ENCODE measurements at regions not wholly inside any gene's neighbourhood (a gene's known extent, or its start where the extent isn't known, plus 50 kb on each side); places are given as distances from the start of the nearest gene placed in this dataset.
"Not testable (repeated sequence)": the region's sequence is repeated elsewhere in the genome, so short reads cannot be mapped to it uniquely, and the experiment has no call there.

GRCh38 chr19:32068793-32069192, 276.6 kb upstream of the ZNF507 start:
- Histone ChIP-seq H3K27me3 (ENCODE audit: control insufficient read depth in 1 of 2, insufficient read depth in 2 of 2, low read length in 2 of 2) (no peaks in the 10 kb centered on the region), H3K9me3 (ENCODE audit: control insufficient read depth in 2 of 2, insufficient read depth in 1 of 2, low read depth in 1 of 2, low read length in 1 of 2) (peaks cover 0 to 2% of the 10 kb centered on the region in 2 donors), H3K27ac (ENCODE audit: low read depth in 2 of 2, low read length in 1 of 2) (no peak overlapping the region), H3K4me1 (ENCODE audit: control insufficient read depth in 2 of 2, insufficient read depth in 2 of 2, low read length in 1 of 2) (no peaks in the 10 kb centered on the region), H3K36me3 (ENCODE audit: control insufficient read depth in 2 of 2, insufficient read depth in 2 of 2, low read length in 1 of 2) (no peaks in the 10 kb centered on the region), H3K4me3 (ENCODE audit: low read depth in 1 of 2, low read length in 2 of 2) (no peak overlapping the region)
- 39 to 40% methylated on average over 7 of the region's 7 CpGs for WGBS, 2 donors

DNA sequence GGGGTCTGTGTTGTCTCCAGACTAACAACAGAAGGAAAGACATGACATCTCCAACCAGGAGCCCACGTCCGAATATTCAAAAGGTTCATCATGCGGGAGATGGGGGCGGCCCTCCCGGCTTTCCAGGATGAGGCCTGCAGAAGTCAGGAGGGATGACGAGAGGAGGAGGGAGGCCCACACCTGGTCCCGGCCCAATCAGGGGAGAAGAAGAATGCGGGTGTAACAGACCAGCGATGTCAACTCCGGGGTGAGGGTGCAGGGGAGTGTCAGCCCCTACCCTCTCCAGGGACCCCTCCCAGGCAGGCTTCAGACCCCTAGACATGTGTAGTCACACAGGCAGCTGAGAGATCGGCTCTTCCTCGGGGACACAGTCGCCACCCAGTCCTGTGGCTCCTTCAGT, 275.3 kb upstream of the ZNF507 start:
- WGBS, 2 donors, result 86 to 87% methylated on average over 13 of the region's 13 CpGs
- Histone ChIP-seq H3K9me3 (ENCODE audit: control insufficient read depth in 2 of 2, insufficient read depth in 1 of 2, low read depth in 1 of 2, low read length in 1 of 2) (peaks cover 0 to 2% of the 10 kb centered on the region in 2 donors), H3K36me3 (ENCODE audit: control insufficient read depth in 2 of 2, insufficient read depth in 2 of 2, low read length in 1 of 2) (no peaks in the 10 kb centered on the region), H3K27ac (ENCODE audit: low read depth in 2 of 2, low read length in 1 of 2) (no peak overlapping the region), H3K4me1 (ENCODE audit: control insufficient read depth in 2 of 2, insufficient read depth in 2 of 2, low read length in 1 of 2) (no peaks in the 10 kb centered on the region), H3K27me3 (ENCODE audit: control insufficient read depth in 1 of 2, insufficient read depth in 2 of 2, low read length in 2 of 2) (no peaks in the 10 kb centered on the region), H3K4me3 (ENCODE audit: low read depth in 1 of 2, low read length in 2 of 2) (no peak overlapping the region)

- H3K9me3 ChIP-seq (ENCODE audit: control insufficient read depth in 2 of 2, insufficient read depth in 1 of 2, low read depth in 1 of 2, low read length in 1 of 2), result peaks cover 0 to 2% of the 10 kb centered on the region in 2 donors
- no peaks in the 10 kb centered on the region for H3K27me3 ChIP-seq (ENCODE audit: control insufficient read depth in 1 of 2, insufficient read depth in 2 of 2, low read length in 2 of 2)
- WGBS, 2 donors, result 74 to 78% methylated on average over 9 of the region's 9 CpGs
- H3K4me1 ChIP-seq (ENCODE audit: control insufficient read depth in 2 of 2, insufficient read depth in 2 of 2, low read length in 1 of 2), result no peaks in the 10 kb centered on the region
- no peak overlapping the region for H3K4me3 ChIP-seq (ENCODE audit: low read depth in 1 of 2, low read length in 2 of 2)
- no peak overlapping the region for H3K27ac ChIP-seq (ENCODE audit: low read depth in 2 of 2, low read length in 1 of 2)
- no peaks in the 10 kb centered on the region for H3K36me3 ChIP-seq (ENCODE audit: control insufficient read depth in 2 of 2, insufficient read depth in 2 of 2, low read length in 1 of 2)
Observed at GRCh38 chr19:32082028-32082427, 263.4 kb upstream of the ZNF507 start.

DNA sequence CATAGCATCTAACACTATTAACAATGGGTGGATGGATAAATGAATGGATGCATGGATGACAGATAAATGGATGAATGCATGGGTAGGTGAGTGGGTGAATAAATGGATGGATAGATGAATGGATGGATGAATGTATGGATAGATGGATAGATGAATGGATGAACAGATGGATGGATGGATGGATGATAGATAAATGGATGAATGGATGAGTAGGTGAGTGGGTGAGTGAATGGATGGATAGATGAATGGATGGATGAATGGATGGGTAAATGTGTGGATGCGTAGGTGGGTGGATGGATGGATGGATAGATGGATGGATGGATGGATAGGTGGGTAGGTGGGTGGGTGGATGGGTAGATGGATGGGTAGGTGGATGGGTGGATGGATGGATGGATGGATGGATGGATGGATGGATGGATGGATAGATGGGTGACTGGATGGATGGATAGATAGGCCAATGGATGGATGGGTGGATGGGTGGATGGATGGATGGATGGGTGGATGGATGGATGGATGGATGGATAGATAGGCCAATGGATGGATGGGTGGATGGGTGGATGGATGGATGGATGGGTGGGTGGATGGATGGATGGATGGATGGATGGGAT, 260.6 kb upstream of the ZNF507 start:
- WGBS, 2 donors, result 88 to 90% methylated on average over 1 of the region's 1 CpG
- not testable (repeated sequence) for H3K9me3 ChIP-seq (ENCODE audit: control insufficient read depth in 2 of 2, insufficient read depth in 1 of 2, low read depth in 1 of 2, low read length in 1 of 2); H3K27ac ChIP-seq (ENCODE audit: low read depth in 2 of 2, low read length in 1 of 2); H3K27me3 ChIP-seq (ENCODE audit: control insufficient read depth in 1 of 2, insufficient read depth in 2 of 2, low read length in 2 of 2); H3K4me1 ChIP-seq (ENCODE audit: control insufficient read depth in 2 of 2, insufficient read depth in 2 of 2, low read length in 1 of 2); H3K36me3 ChIP-seq (ENCODE audit: control insufficient read depth in 2 of 2, insufficient read depth in 2 of 2, low read length in 1 of 2); H3K4me3 ChIP-seq (ENCODE audit: low read depth in 1 of 2, low read length in 2 of 2)

- Histone ChIP-seq H3K36me3 (ENCODE audit: control insufficient read depth in 2 of 2, insufficient read depth in 2 of 2, low read length in 1 of 2) (no peaks in the 10 kb centered on the region), H3K27ac (ENCODE audit: low read depth in 2 of 2, low read length in 1 of 2) (no peak overlapping the region), H3K27me3 (ENCODE audit: control insufficient read depth in 1 of 2, insufficient read depth in 2 of 2, low read length in 2 of 2) (no peaks in the 10 kb centered on the region), H3K9me3 (ENCODE audit: control insufficient read depth in 2 of 2, insufficient read depth in 1 of 2, low read depth in 1 of 2, low read length in 1 of 2) (peaks cover 6 to 7% of the 10 kb centered on the region in 2 donors), H3K4me3 (ENCODE audit: low read depth in 1 of 2, low read length in 2 of 2) (no peak overlapping the region), H3K4me1 (ENCODE audit: control insufficient read depth in 2 of 2, insufficient read depth in 2 of 2, low read length in 1 of 2) (no peaks in the 10 kb centered on the region)
- WGBS, 2 donors, result 22 to 26% methylated on average over 12 of the region's 12 CpGs
Observed at GRCh38 chr19:32091241-32091640, 254.2 kb upstream of the ZNF507 start.

GRCh38 chr19:32097011-32097410, 248.4 kb upstream of the ZNF507 start:
- no peak overlapping the region for H3K4me3 ChIP-seq (ENCODE audit: low read depth in 1 of 2, low read length in 2 of 2)
- H3K36me3 ChIP-seq (ENCODE audit: control insufficient read depth in 2 of 2, insufficient read depth in 2 of 2, low read length in 1 of 2), result no peaks in the 10 kb centered on the region
- peaks cover 0 to 4% of the 10 kb centered on the region in 2 donors for H3K9me3 ChIP-seq (ENCODE audit: control insufficient read depth in 2 of 2, insufficient read depth in 1 of 2, low read depth in 1 of 2, low read length in 1 of 2)
- H3K27ac ChIP-seq (ENCODE audit: low read depth in 2 of 2, low read length in 1 of 2), result no peak overlapping the region
- WGBS, 2 donors, result 72 to 80% methylated on average over 4 of the region's 4 CpGs
- H3K4me1 ChIP-seq (ENCODE audit: control insufficient read depth in 2 of 2, insufficient read depth in 2 of 2, low read length in 1 of 2), result no peaks in the 10 kb centered on the region
- H3K27me3 ChIP-seq (ENCODE audit: control insufficient read depth in 1 of 2, insufficient read depth in 2 of 2, low read length in 2 of 2), result no peaks in the 10 kb centered on the region

DNA sequence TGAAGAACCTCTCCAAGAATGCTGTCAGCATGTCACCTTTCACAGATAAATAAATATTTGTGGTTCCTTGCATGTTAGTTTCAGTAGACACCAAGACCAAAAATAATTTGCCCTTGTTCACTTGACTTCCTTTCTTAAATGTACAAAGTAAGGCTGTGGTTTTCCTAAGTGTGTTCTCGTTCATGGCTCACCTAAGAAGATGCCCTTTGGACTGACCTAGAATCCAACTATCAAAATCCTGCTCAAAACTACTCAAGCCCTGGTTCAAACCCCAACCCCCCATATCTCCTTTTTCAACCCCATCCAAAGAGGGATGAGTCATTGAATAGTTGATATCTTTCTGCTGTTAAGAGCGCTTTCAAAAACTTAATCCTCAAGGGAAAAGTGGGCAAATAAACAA, 247.8 kb upstream of the ZNF507 start:
- no peak overlapping the region for H3K27ac ChIP-seq (ENCODE audit: low read depth in 2 of 2, low read length in 1 of 2)
- peaks cover 0 to 4% of the 10 kb centered on the region in 2 donors for H3K9me3 ChIP-seq (ENCODE audit: control insufficient read depth in 2 of 2, insufficient read depth in 1 of 2, low read depth in 1 of 2, low read length in 1 of 2)
- no peaks in the 10 kb centered on the region for H3K27me3 ChIP-seq (ENCODE audit: control insufficient read depth in 1 of 2, insufficient read depth in 2 of 2, low read length in 2 of 2)
- WGBS, 2 donors, result 46 to 56% methylated on average over 2 of the region's 2 CpGs
- H3K4me3 ChIP-seq (ENCODE audit: low read depth in 1 of 2, low read length in 2 of 2), result no peak overlapping the region
- no peaks in the 10 kb centered on the region for H3K36me3 ChIP-seq (ENCODE audit: control insufficient read depth in 2 of 2, insufficient read depth in 2 of 2, low read length in 1 of 2)
- no peaks in the 10 kb centered on the region for H3K4me1 ChIP-seq (ENCODE audit: control insufficient read depth in 2 of 2, insufficient read depth in 2 of 2, low read length in 1 of 2)

DNA sequence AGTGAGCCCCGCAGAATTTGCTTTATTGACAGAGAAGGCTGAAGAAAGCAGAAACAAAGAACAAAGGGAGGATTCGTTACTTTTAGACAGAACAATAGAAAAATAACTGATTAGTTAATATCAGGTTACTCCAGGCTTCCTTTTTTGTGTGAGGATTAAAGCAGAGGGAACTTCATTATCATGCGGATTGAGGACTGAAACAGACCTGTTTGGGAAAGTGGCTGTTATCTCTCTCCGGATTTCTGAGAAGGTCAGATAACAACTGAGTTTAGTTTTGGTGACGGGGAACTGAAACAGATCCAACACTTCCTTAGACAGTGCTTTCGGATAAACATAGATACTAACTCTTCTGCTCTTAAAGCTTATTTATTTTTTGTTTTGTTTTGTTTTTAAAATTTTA, 246.4 kb upstream of the ZNF507 start:
- no peak overlapping the region for H3K4me3 ChIP-seq (ENCODE audit: low read depth in 1 of 2, low read length in 2 of 2)
- H3K27ac ChIP-seq (ENCODE audit: low read depth in 2 of 2, low read length in 1 of 2), result no peak overlapping the region
- H3K27me3 ChIP-seq (ENCODE audit: control insufficient read depth in 1 of 2, insufficient read depth in 2 of 2, low read length in 2 of 2), result no peaks in the 10 kb centered on the region
- H3K36me3 ChIP-seq (ENCODE audit: control insufficient read depth in 2 of 2, insufficient read depth in 2 of 2, low read length in 1 of 2), result no peaks in the 10 kb centered on the region
- no peaks in the 10 kb centered on the region for H3K4me1 ChIP-seq (ENCODE audit: control insufficient read depth in 2 of 2, insufficient read depth in 2 of 2, low read length in 1 of 2)
- 27 to 30% methylated on average over 6 of the region's 6 CpGs for WGBS, 2 donors
- H3K9me3 ChIP-seq (ENCODE audit: control insufficient read depth in 2 of 2, insufficient read depth in 1 of 2, low read depth in 1 of 2, low read length in 1 of 2), result peaks cover 0 to 2% of the 10 kb centered on the region in 2 donors

GRCh38 chr19:32101206-32101605, 244.2 kb upstream of the ZNF507 start:
- no peak overlapping the region for H3K27ac ChIP-seq (ENCODE audit: low read depth in 2 of 2, low read length in 1 of 2)
- no peak overlapping the region for H3K4me3 ChIP-seq (ENCODE audit: low read depth in 1 of 2, low read length in 2 of 2)
- WGBS, 2 donors, result 65 to 82% methylated on average over 1 of the region's 1 CpG
- no peaks in the 10 kb centered on the region for H3K36me3 ChIP-seq (ENCODE audit: control insufficient read depth in 2 of 2, insufficient read depth in 2 of 2, low read length in 1 of 2)
- H3K27me3 ChIP-seq (ENCODE audit: control insufficient read depth in 1 of 2, insufficient read depth in 2 of 2, low read length in 2 of 2), result no peaks in the 10 kb centered on the region
- no peaks in the 10 kb centered on the region for H3K4me1 ChIP-seq (ENCODE audit: control insufficient read depth in 2 of 2, insufficient read depth in 2 of 2, low read length in 1 of 2)
- peaks cover 0 to 2% of the 10 kb centered on the region in 2 donors for H3K9me3 ChIP-seq (ENCODE audit: control insufficient read depth in 2 of 2, insufficient read depth in 1 of 2, low read depth in 1 of 2, low read length in 1 of 2)

DNA sequence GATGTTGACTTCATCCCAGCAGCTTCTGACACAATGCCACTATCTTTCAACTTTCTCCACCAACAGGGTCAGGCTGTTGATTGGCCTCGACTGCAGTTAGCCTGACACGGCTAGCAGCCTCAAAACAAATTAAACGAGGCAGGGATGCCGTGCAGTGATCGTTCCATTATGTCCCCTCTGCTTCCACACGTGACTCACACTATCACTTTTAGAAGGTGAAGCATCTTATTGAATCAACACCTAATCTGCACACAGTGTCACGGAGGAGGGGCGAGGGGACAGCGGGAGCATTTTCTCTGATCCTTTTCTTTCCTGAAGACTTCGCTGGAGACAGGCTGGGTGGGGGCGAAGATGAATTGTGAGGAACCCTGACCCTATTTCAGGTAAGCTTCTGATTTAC, 241.9 kb upstream of the ZNF507 start:
- Histone ChIP-seq H3K27me3 (ENCODE audit: control insufficient read depth in 1 of 2, insufficient read depth in 2 of 2, low read length in 2 of 2) (no peaks in the 10 kb centered on the region), H3K4me1 (ENCODE audit: control insufficient read depth in 2 of 2, insufficient read depth in 2 of 2, low read length in 1 of 2) (no peaks in the 10 kb centered on the region), H3K4me3 (ENCODE audit: low read depth in 1 of 2, low read length in 2 of 2) (no peak overlapping the region), H3K9me3 (ENCODE audit: control insufficient read depth in 2 of 2, insufficient read depth in 1 of 2, low read depth in 1 of 2, low read length in 1 of 2) (peaks cover 0 to 2% of the 10 kb centered on the region in 2 donors), H3K36me3 (ENCODE audit: control insufficient read depth in 2 of 2, insufficient read depth in 2 of 2, low read length in 1 of 2) (no peaks in the 10 kb centered on the region), H3K27ac (ENCODE audit: low read depth in 2 of 2, low read length in 1 of 2) (no peak overlapping the region)
- 71 to 77% methylated on average over 11 of the region's 11 CpGs for WGBS, 2 donors
